ENCODE measurements at regions not wholly inside any gene's neighbourhood (a gene's known extent, or its start where the extent isn't known, plus 50 kb on each side); places are given as distances from the start of the nearest gene placed in this dataset.

DNA sequence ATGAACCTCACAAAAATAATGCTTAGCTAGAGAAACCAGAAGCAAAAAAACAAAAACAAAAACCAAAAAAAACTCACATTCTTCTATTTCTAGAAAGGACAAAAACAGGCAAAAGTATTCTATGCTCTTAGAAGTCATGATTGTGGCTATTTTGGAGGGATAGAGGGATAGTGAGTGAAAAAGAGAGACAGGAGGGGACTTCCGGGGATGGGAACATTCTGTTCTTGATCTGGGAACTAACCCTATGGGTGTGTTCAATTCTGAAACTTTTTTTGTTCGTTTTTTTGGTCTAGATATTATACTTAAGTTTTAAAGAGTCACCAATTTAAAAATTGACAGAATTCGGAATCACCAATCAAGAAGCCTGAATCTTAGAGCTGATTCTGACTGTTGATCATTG lies 120.0 kb upstream of the TPM1 start:
- TF ChIP-seq, protein P1, sequence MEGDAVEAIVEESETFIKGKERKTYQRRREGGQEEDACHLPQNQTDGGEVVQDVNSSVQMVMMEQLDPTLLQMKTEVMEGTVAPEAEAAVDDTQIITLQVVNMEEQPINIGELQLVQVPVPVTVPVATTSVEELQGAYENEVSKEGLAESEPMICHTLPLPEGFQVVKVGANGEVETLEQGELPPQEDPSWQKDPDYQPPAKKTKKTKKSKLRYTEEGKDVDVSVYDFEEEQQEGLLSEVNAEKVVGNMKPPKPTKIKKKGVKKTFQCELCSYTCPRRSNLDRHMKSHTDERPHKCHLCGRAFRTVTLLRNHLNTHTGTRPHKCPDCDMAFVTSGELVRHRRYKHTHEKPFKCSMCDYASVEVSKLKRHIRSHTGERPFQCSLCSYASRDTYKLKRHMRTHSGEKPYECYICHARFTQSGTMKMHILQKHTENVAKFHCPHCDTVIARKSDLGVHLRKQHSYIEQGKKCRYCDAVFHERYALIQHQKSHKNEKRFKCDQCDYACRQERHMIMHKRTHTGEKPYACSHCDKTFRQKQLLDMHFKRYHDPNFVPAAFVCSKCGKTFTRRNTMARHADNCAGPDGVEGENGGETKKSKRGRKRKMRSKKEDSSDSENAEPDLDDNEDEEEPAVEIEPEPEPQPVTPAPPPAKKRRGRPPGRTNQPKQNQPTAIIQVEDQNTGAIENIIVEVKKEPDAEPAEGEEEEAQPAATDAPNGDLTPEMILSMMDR (IDR thresholded peaks at IDR 0.05; ENCODE audit: insufficient read depth, low read length): no peak
- TF ChIP-seq POLR2AphosphoS5 (IDR thresholded peaks at IDR 0.05; ENCODE audit: low read depth) (no peak), GABPA (IDR thresholded peaks at IDR 0.05; ENCODE audit: low read depth) (no peak), SPI1 (IDR thresholded peaks at IDR 0.05; ENCODE audit: borderline replicate concordance, low read depth) (no peak), REST (IDR thresholded peaks at IDR 0.05; ENCODE audit: insufficient replicate concordance, low read depth) (no peak)
- Histone ChIP-seq H3K27ac (replicated peaks) (no peak overlapping the region), H3K27me3 (ENCODE audit: insufficient read depth, poor library complexity, severe bottlenecking) (peaks cover 3% of the 10 kb centered on the region), H3K4me3 (replicated peaks; ENCODE audit: insufficient read depth, low read length) (no peak overlapping the region)
- no peak for DNase-seq (ENCODE audit: low read depth in 1 of 2, low spot score in 1 of 2)

GRCh38 chr15:62925875-62926274 lies 116.7 kb upstream of the TPM1 start:
- Histone ChIP-seq H3K4me3 (replicated peaks; ENCODE audit: insufficient read depth, low read length) (no peak overlapping the region), H3K27me3 (ENCODE audit: insufficient read depth, poor library complexity, severe bottlenecking) (peaks cover 3% of the 10 kb centered on the region), H3K27ac (replicated peaks) (no peak overlapping the region)
- no peak for TF ChIP-seq GABPA (IDR thresholded peaks at IDR 0.05; ENCODE audit: low read depth)
- no peak for TF ChIP-seq REST (IDR thresholded peaks at IDR 0.05; ENCODE audit: insufficient replicate concordance, low read depth)
- TF ChIP-seq, protein P1 (IDR thresholded peaks at IDR 0.05; ENCODE audit: insufficient read depth, low read length): no peak
- TF ChIP-seq POLR2AphosphoS5 (IDR thresholded peaks at IDR 0.05; ENCODE audit: low read depth): no peak
- no peak for TF ChIP-seq SPI1 (IDR thresholded peaks at IDR 0.05; ENCODE audit: borderline replicate concordance, low read depth)
- no peak for DNase-seq (ENCODE audit: low read depth in 1 of 2, low spot score in 1 of 2)

DNA sequence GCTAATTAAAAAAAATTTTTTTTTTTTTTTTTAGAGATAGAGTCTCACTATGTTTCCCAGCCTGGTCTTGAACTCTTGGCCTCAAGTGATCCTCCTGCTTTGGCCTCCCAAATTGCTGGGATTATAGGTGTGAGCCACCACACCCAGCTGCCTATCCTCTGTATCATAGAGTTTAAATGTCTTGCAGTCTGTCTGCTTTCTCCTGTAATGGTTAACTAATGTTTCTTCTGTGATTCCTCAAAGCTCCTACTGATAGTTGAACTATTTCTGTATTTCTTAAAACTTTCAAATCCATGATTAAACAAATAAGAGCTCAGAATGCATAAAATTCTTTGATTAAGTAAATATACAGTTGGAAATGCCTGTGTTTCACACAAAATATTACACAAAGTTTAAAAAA lies 115.4 kb upstream of the TPM1 start:
- no peaks in the 10 kb centered on the region for H3K27me3 ChIP-seq (ENCODE audit: insufficient read depth, poor library complexity, severe bottlenecking)
- TF ChIP-seq GABPA (IDR thresholded peaks at IDR 0.05; ENCODE audit: low read depth): no peak
- no peak for TF ChIP-seq REST (IDR thresholded peaks at IDR 0.05; ENCODE audit: insufficient replicate concordance, low read depth)
- no peak for TF ChIP-seq POLR2AphosphoS5 (IDR thresholded peaks at IDR 0.05; ENCODE audit: low read depth)
- TF ChIP-seq SPI1 (IDR thresholded peaks at IDR 0.05; ENCODE audit: borderline replicate concordance, low read depth): no peak
- TF ChIP-seq, protein P1 (IDR thresholded peaks at IDR 0.05; ENCODE audit: insufficient read depth, low read length): no peak
- no peak overlapping the region for H3K27ac ChIP-seq (replicated peaks)
- no peak for DNase-seq (ENCODE audit: low read depth in 1 of 2, low spot score in 1 of 2)
- no peak overlapping the region for H3K4me3 ChIP-seq (replicated peaks; ENCODE audit: insufficient read depth, low read length)
